ENCODE measurements at regions not wholly inside any gene's neighbourhood (a gene's known extent, or its start where the extent isn't known, plus 50 kb on each side); places are given as distances from the start of the nearest gene placed in this dataset.

- no peak for TF ChIP-seq CTCF (IDR thresholded peaks at IDR 0.05; ENCODE audit: low read depth, low read length, missing control alignments)
- DNase-seq (ENCODE audit: low read depth), result no peak
- H3K4me3 ChIP-seq (ENCODE audit: low read depth, low read length), result no peak overlapping the region
Observed at GRCh38 chr4:53654300-53654758, 63.0 kb upstream of the LNX1 start.

DNA sequence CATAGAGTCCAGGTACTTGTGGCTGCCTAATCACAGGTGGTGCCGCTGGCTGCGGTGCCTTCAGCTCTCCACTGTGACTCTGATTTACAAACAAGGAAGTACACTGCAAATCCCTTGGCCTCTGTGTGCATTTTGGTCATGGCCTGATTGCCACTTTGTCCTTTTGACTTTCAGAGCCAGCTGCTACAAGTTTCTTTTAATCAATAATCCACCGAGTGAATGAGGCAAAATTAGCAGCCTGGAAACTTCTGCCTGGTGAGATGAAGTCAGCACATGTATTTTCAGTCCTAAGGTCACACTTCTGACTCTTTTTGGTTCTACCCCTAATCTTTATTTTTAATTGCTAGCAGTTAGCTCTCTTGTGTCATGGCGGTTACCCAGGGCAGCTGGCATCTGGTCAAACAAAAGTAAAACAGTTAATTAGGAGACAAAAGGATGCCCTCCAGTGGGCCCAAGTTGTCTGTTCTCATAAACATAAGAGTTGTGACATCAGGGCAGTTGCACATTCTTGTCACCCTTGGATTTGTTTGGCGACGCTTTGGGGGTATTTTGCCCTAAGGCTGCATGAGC lies 62.3 kb upstream of the LNX1 start:
- DNase-seq (ENCODE audit: low read depth), result no peak
- H3K4me3 ChIP-seq (ENCODE audit: low read depth, low read length), result no peak overlapping the region
- no peak for TF ChIP-seq CTCF (IDR thresholded peaks at IDR 0.05; ENCODE audit: low read depth, low read length, missing control alignments)

DNA sequence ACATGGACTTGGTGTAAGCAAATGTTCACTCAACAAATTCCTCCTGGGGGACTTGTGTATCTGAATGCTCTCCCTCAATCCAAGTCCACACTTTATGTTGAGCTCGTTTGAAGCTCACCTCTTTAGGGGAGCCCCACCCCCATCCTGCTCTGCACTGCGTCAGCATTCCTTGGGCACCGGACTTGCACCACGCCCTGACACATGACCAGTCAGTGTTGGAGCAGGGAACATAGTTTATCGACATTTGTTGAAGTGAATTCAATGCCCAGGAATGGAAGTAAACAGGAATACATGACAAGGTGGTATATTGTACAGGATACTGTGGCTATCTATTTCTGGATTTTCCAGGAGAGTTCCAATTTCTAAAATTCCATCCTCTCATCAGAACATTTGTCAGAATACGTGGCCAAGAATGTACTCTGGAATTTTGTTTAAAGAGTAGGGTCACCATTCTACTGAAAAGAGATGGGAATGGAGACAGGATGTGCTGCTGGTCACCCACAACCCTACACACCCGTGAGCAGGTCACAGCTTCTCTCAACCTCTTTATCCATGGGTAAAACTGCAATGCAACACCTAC lies 60.0 kb upstream of the LNX1 start:
- no peak for TF ChIP-seq CTCF (IDR thresholded peaks at IDR 0.05; ENCODE audit: low read depth, low read length, missing control alignments)
- H3K4me3 ChIP-seq (ENCODE audit: low read depth, low read length), result no peak overlapping the region
- no peak for DNase-seq (ENCODE audit: low read depth)

GRCh38 chr4:53649357-53649756 lies 58.1 kb upstream of the LNX1 start:
- DNase-seq (ENCODE audit: low read depth), result no peak
- no peak overlapping the region for H3K4me3 ChIP-seq (ENCODE audit: low read depth, low read length)
- no peak for TF ChIP-seq CTCF (IDR thresholded peaks at IDR 0.05; ENCODE audit: low read depth, low read length, missing control alignments)

- no peak for TF ChIP-seq CTCF (IDR thresholded peaks at IDR 0.05; ENCODE audit: low read depth, low read length, missing control alignments)
- no peak overlapping the region for H3K4me3 ChIP-seq (ENCODE audit: low read depth, low read length)
- DNase-seq (ENCODE audit: low read depth), result no peak
Observed at GRCh38 chr4:53647547-53647946, 56.3 kb upstream of the LNX1 start.

GRCh38 chr4:53646795-53647194 lies 55.5 kb upstream of the LNX1 start:
- H3K4me3 ChIP-seq (ENCODE audit: low read depth, low read length), result no peak overlapping the region
- DNase-seq (ENCODE audit: low read depth), result no peak
- TF ChIP-seq CTCF (IDR thresholded peaks at IDR 0.05; ENCODE audit: low read depth, low read length, missing control alignments), result no peak

GRCh38 chr4:53645108-53645507 lies 53.8 kb upstream of the LNX1 start:
- no peak for DNase-seq (ENCODE audit: low read depth)
- H3K4me3 ChIP-seq (ENCODE audit: low read depth, low read length), result no peak overlapping the region
- no peak for TF ChIP-seq CTCF (IDR thresholded peaks at IDR 0.05; ENCODE audit: low read depth, low read length, missing control alignments)
